NCI-H2107 treated with DMSO at 0.1 percent for 48 hours (cell line): ENCODE measurements at regions not wholly inside any gene's neighbourhood (a gene's known extent, or its start where the extent isn't known, plus 50 kb on each side); places are given as distances from the start of the nearest gene placed in this dataset.
"Not testable (repeated sequence)": the region's sequence is repeated elsewhere in the genome, so short reads cannot be mapped to it uniquely, and the experiment has no call there.

Experiments
- DNase-seq: peaks from one replicate; lab custom pipeline; 2025; ENCODE audit not compliant: unreplicated experiment; lab: John Stamatoyannopoulos, UW

GRCh38 chr1:234922987-234923386 is 205.7 kb downstream of the TOMM20 start:
- DNase-seq, result no peak

- no peak for DNase-seq
Observed at GRCh38 chr1:234921266-234922062, 207.2 kb downstream of the TOMM20 start.

- DNase-seq, result no peak
Observed at GRCh38 chr1:234920843-234921140, 207.8 kb downstream of the TOMM20 start.

GRCh38 chr1:234920136-234920842 is 208.3 kb downstream of the TOMM20 start:
- no peak for DNase-seq

GRCh38 chr1:234918961-234919761 is 209.5 kb downstream of the TOMM20 start:
- DNase-seq, result no peak

- no peak for DNase-seq
Observed at GRCh38 chr1:234918181-234918841, 210.3 kb downstream of the TOMM20 start.

- DNase-seq, result no peak
Observed at GRCh38 chr1:234917495-234918180, 211.0 kb downstream of the TOMM20 start.

GRCh38 chr1:234916840-234917239 is 211.8 kb downstream of the TOMM20 start:
- no peak for DNase-seq

GRCh38 chr1:234915924-234916675 is 212.5 kb downstream of the TOMM20 start:
- DNase-seq, result peak; percentile 27

- DNase-seq, result no peak
Observed at GRCh38 chr1:234914606-234915290, 213.9 kb downstream of the TOMM20 start.

- DNase-seq, result no peak
Observed at GRCh38 chr1:234913771-234914170, 214.9 kb downstream of the TOMM20 start.

- DNase-seq, result no peak
Observed at GRCh38 chr1:234913278-234913649, 215.4 kb downstream of the TOMM20 start.

GRCh38 chr1:234912548-234913277 is 215.9 kb downstream of the TOMM20 start:
- DNase-seq, result no peak

GRCh38 chr1:234911787-234912186 is 216.8 kb downstream of the TOMM20 start:
- no peak for DNase-seq

- DNase-seq, result not testable (repeated sequence)
Observed at GRCh38 chr1:234911136-234911535, 217.5 kb downstream of the TOMM20 start.

GRCh38 chr1:234909851-234910250 is 218.8 kb downstream of the TOMM20 start:
- DNase-seq, result no peak

GRCh38 chr1:234909307-234909810 is 219.3 kb downstream of the TOMM20 start:
- no peak for DNase-seq

- no peak for DNase-seq
Observed at GRCh38 chr1:234908571-234908970, 220.1 kb downstream of the TOMM20 start.
